ENCODE measurements at regions not wholly inside any gene's neighbourhood (a gene's known extent, or its start where the extent isn't known, plus 50 kb on each side); places are given as distances from the start of the nearest gene placed in this dataset.
A peak's percentile ranks its signal among the peaks of the same experiment; 100 is the strongest.

- DNase-seq (ENCODE audit: low read depth), result peak; percentile 89
- no peak for TF ChIP-seq CTCF (conservative IDR thresholded peaks at IDR 0.05; ENCODE audit: low read depth, low read length)
- no peak overlapping the region for H3K4me3 ChIP-seq (ENCODE audit: low read depth, low read length)
Measured at GRCh38 chr4:158996669-158997074, 106.2 kb upstream of the RAPGEF2 start.

- H3K4me3 ChIP-seq (ENCODE audit: low read depth, low read length), result no peak overlapping the region
- TF ChIP-seq CTCF (conservative IDR thresholded peaks at IDR 0.05; ENCODE audit: low read depth, low read length), result no peak
- no peak for DNase-seq (ENCODE audit: low read depth)
Measured at GRCh38 chr4:158997660-158998349, 105.1 kb upstream of the RAPGEF2 start.

GRCh38 chr4:158998624-158999023, 104.3 kb upstream of the RAPGEF2 start:
- no peak for DNase-seq (ENCODE audit: low read depth)

GRCh38 chr4:158999166-158999682, 103.7 kb upstream of the RAPGEF2 start:
- DNase-seq (ENCODE audit: low read depth), result no peak
- TF ChIP-seq CTCF (conservative IDR thresholded peaks at IDR 0.05; ENCODE audit: low read depth, low read length), result no peak

More at GRCh38 chr4:158998624-158999023, 104.3 kb upstream of the RAPGEF2 start:
- no peak for TF ChIP-seq CTCF (conservative IDR thresholded peaks at IDR 0.05; ENCODE audit: low read depth, low read length)
- H3K4me3 ChIP-seq (ENCODE audit: low read depth, low read length), result no peak overlapping the region

GRCh38 chr4:158999849-159000248, 103.0 kb upstream of the RAPGEF2 start:
- no peak overlapping the region for H3K4me3 ChIP-seq (ENCODE audit: low read depth, low read length)
- DNase-seq (ENCODE audit: low read depth), result no peak
- no peak for TF ChIP-seq CTCF (conservative IDR thresholded peaks at IDR 0.05; ENCODE audit: low read depth, low read length)

More at GRCh38 chr4:158999166-158999682, 103.7 kb upstream of the RAPGEF2 start:
- H3K4me3 ChIP-seq (ENCODE audit: low read depth, low read length), result no peak overlapping the region

GRCh38 chr4:159002950-159003349, 99.9 kb upstream of the RAPGEF2 start:
- DNase-seq (ENCODE audit: low read depth), result peak; percentile 90
- H3K4me3 ChIP-seq (ENCODE audit: low read depth, low read length), result no peak overlapping the region
- TF ChIP-seq CTCF (conservative IDR thresholded peaks at IDR 0.05; ENCODE audit: low read depth, low read length), result no peak

Data from choroid plexus epithelial cell (primary cell).